ENCODE measurements at regions not wholly inside any gene's neighbourhood (a gene's known extent, or its start where the extent isn't known, plus 50 kb on each side); places are given as distances from the start of the nearest gene placed in this dataset.
"Not testable (repeated sequence)": the region's sequence is repeated elsewhere in the genome, so short reads cannot be mapped to it uniquely, and the experiment has no call there.

GRCh38 chr5:25160891-25161290 is 516.1 kb upstream of the CDH10 start:
- no peak for DNase-seq

- no peak for DNase-seq
These were observed 506.0 kb upstream of the CDH10 start for GRCh38 chr5:25150819-25151218.

- DNase-seq = no peak
These were observed 483.8 kb upstream of the CDH10 start for GRCh38 chr5:25128606-25129005.

- DNase-seq = peak; percentile 17 to 47
These were observed 474.9 kb upstream of the CDH10 start for GRCh38 chr5:25119650-25120049.

- DNase-seq = no peak
These were observed 463.1 kb upstream of the CDH10 start for GRCh38 chr5:25107853-25108252.

GRCh38 chr5:25099538-25099937 is 454.8 kb upstream of the CDH10 start:
- DNase-seq = no peak

- no peak for DNase-seq
These were observed 450.5 kb upstream of the CDH10 start for GRCh38 chr5:25095261-25095660.

- no peak for DNase-seq
These were observed 449.4 kb upstream of the CDH10 start for GRCh38 chr5:25094219-25094618.

GRCh38 chr5:25091921-25092320 is 447.1 kb upstream of the CDH10 start:
- no peak for DNase-seq

- DNase-seq = no peak
These were observed 446.1 kb upstream of the CDH10 start for GRCh38 chr5:25090854-25091253.

GRCh38 chr5:25090275-25090674 is 445.5 kb upstream of the CDH10 start:
- DNase-seq = no peak

- not testable (repeated sequence) for DNase-seq
These were observed 443.9 kb upstream of the CDH10 start for GRCh38 chr5:25088689-25089088.

GRCh38 chr5:25083261-25083660 is 438.5 kb upstream of the CDH10 start:
- DNase-seq = not testable (repeated sequence)

GRCh38 chr5:25066239-25066638 is 421.5 kb upstream of the CDH10 start:
- DNase-seq = no peak

GRCh38 chr5:25064306-25064705 is 419.5 kb upstream of the CDH10 start:
- DNase-seq = no peak

- DNase-seq = no peak
These were observed 415.8 kb upstream of the CDH10 start for GRCh38 chr5:25060575-25060974.

- no peak for DNase-seq
These were observed 412.1 kb upstream of the CDH10 start for GRCh38 chr5:25056836-25057235.

- DNase-seq = no peak
These were observed 388.9 kb upstream of the CDH10 start for GRCh38 chr5:25033658-25034057.

- no peak for DNase-seq
These were observed 384.2 kb upstream of the CDH10 start for GRCh38 chr5:25029004-25029403.

GRCh38 chr5:25027526-25027925 is 382.7 kb upstream of the CDH10 start:
- DNase-seq = no peak

GRCh38 chr5:25027061-25027460 is 382.3 kb upstream of the CDH10 start:
- no peak for DNase-seq

GRCh38 chr5:25025831-25026230 is 381.1 kb upstream of the CDH10 start:
- no peak for DNase-seq

GRCh38 chr5:25020454-25020853 is 375.7 kb upstream of the CDH10 start:
- no peak for DNase-seq

- no peak for DNase-seq
These were observed 364.3 kb upstream of the CDH10 start for GRCh38 chr5:25009063-25009462.

- peak; percentile 11 to 24 for DNase-seq
These were observed 362.0 kb upstream of the CDH10 start for GRCh38 chr5:25006734-25007133.

- no peak for DNase-seq
These were observed 361.5 kb upstream of the CDH10 start for GRCh38 chr5:25006237-25006636.
